GM18517 (cell line): ENCODE measurements at regions not wholly inside any gene's neighbourhood (a gene's known extent, or its start where the extent isn't known, plus 50 kb on each side); places are given as distances from the start of the nearest gene placed in this dataset.
"Not testable (repeated sequence)": the region's sequence is repeated elsewhere in the genome, so short reads cannot be mapped to it uniquely, and the experiment has no call there.

Experiments
- ATAC-seq: cut with Tn5 transposase; IDR thresholded peaks from one replicate; pipeline ENCODE4 v1.9.1; 2021; ENCODE audit warnings: mild to moderate bottlenecking, moderate library complexity; ENCODE audit not compliant: unreplicated experiment

DNA sequence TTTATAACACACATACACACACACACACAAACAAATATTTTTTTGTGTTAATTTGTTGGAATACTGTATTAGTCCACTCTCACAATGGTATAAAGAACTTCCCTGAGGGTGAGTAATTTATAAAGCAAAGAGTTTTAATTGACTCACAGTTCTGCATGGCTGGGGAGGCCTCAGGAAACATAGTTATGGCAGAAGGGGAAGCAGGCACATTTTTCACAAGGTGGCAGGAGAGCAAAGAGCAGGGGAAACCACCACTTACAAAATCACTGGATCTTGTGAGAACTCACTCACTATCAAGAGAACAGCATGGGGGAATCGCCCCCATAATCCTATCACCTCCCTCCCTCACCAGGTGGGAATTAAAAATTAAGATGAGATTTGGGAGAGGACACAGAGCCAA is 205.4 kb upstream of the PTPRD start:
- ATAC-seq = no peak

GRCh38 chr9:10835791-10836463 is 223.1 kb upstream of the PTPRD start:
- ATAC-seq = no peak

GRCh38 chr9:10843151-10843550 is 230.3 kb upstream of the PTPRD start:
- ATAC-seq = no peak

DNA sequence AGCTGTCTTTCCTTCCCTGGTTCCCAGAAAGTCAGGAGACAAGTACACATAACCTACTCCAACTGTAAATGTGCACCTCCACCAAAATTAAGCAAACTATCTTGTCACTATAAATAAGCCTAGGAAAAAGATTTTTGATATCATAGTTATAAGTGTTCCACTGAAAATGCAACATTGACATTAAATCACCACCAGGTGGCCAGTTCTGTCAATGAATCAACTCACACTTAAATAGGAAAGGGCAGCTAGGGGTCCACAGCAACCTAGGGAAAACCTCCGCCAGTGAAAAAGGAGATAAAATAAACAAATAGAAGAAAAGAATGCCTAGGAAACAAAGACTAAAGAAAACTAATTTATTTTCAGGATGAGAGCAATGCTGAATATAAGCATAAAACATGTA is 243.0 kb upstream of the PTPRD start:
- no peak for ATAC-seq

DNA sequence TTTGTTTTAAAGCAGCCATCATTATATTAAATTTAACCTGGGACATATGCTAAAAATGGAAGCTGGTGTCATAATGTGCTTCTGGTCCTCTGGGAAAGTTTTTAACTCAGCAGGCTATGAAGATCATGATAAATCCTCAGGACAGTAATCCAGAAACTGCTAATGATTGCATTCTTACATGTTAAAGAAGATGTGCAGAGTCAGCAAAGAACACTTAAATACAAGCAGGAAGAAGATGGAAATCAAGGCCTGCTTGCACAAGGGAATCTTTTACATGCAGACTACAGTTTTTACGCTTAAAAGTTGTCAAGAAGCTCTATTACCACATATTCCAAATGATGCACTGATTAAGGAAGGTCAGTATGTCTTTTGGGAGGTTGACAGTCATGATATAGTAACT is 246.0 kb upstream of the PTPRD start:
- ATAC-seq = no peak

DNA sequence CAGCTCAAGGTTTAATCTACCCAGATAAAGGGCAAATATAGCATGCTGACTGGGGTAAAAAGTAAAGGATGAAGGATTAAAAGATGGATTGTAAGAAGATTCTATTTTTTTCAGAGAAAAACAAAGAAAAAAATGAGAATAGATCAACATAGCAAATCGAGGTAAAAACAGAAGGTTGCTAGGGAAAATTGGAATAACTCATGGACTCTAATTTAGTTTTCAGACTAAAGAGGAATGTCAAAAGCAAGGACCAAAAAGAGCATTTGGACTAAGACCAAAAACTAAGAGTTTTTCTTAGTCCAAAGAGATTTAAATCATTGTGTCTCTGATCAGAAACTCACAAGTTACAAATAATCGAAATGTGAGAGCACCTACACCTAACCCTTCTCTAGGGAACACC is 250.7 kb upstream of the PTPRD start:
- no peak for ATAC-seq

DNA sequence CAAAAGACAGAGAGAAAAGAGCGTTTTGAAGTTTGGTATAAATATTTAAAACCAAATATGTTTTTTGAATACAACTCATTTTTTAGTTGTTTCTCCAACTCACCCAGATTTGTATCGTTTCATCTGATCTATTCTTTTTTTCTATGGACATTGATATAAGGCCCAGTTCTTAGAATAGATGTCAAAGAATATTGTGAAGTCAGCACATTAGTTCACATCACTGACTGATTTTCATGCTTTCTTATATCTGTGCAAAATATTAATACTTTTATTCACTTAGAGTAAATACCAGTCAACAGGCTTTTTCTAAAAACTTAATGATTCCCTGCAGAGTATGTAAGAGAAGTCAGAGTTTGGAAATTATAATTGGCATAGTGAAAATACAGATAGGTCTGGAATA is 254.4 kb upstream of the PTPRD start:
- no peak for ATAC-seq

DNA sequence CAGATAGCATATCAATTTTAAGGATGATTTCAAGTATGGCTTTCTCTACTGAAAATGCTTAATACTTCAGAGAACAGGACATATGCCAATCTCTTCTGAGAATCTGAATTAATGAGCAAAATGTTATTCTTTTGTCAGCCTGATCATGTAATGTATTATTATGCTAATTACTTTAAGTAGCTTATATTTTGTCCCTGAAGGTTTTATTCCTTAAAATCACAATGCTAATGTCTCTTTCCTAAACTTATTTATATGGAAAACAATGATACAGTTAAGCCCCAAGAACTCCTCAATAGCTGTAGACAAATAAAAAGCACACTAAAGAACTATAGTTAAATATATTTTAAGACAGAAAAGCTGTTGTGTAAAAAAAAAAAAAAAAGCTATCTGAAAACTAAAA is 256.9 kb upstream of the PTPRD start:
- no peak for ATAC-seq

DNA sequence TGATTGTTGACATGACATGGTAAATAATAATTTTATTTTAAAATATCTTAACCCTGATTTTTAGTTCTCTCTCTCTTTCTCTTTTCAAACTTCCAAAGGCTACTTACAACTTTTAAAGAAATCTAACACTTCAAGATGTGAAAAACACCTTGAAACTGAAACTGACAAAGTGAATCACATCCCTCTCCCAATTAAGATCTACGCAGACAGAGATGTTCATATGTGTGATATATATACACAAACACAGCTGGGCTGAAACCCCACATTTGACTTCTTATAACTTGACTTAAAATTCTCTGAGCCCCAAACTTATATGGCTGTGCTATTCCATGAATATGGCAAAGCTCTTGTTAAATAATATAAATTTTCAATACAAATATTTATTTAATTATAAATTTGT is 261.2 kb upstream of the PTPRD start:
- no peak for ATAC-seq

DNA sequence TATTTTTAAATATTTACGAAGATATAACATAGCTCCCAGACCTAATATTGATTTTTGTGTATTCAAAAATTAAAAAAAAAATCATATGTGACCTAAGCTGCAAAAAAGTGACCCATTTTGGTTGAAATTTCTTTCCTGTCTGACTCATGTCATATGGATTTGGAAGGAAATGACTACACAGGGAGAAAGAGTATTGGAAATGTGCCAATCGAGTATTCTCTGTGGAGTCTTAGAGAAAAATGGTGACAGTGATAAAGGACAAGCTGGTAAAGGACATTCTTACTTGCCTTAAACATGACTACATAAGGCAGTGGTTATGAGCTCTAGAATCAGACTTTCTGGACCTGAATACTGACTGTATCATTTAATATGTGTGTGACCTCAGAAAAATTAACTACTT is 262.9 kb upstream of the PTPRD start:
- ATAC-seq = no peak

- no peak for ATAC-seq
Observed at GRCh38 chr9:10876333-10876732, 263.5 kb upstream of the PTPRD start.

GRCh38 chr9:10890266-10890665 is 277.5 kb upstream of the PTPRD start:
- ATAC-seq = not testable (repeated sequence)

- no peak for ATAC-seq
Observed at GRCh38 chr9:10899509-10899908, 286.7 kb upstream of the PTPRD start.

GRCh38 chr9:10903969-10904368 is 291.2 kb upstream of the PTPRD start:
- no peak for ATAC-seq

DNA sequence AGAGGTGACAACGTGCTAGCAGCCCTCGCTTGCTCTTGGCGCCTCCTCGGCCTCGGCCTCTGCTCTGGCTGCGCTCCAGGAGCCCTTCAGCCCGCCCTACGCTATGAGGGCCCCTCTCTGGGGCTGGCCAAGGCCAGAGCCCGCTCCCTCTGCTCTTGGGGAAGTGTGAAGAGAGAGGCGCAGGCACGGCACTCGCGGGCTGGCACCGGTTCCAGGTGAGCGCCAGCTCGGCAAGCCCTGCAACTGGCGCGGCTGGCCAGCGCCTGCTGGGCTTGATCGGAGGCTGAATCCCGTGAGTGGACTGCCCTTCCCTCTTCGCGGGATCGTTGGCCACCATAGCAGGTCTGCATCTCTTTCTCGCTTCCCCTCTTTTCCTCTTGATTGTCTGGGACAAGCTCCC is 298.0 kb upstream of the PTPRD start:
- no peak for ATAC-seq

- ATAC-seq = no peak
Observed at GRCh38 chr9:10911373-10911772, 298.6 kb upstream of the PTPRD start.

DNA sequence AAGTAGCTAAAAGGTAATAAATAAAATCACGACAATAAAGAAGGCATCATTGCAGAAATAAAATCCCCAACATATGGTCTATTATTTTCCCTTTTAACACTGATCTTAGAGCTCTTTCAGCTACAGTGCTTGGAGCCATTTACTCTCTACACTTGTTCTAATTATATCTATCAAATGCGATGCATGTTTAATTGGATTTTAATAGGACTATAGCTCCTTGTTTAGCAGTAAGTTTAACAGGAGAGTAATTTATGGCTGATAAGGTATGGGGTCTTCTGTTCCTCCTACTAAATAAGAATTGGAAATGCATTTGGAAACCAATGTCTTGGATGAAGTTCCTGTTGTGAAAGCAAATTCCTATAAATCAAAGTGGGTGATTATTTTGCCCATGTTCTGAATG is 304.2 kb upstream of the PTPRD start:
- no peak for ATAC-seq

DNA sequence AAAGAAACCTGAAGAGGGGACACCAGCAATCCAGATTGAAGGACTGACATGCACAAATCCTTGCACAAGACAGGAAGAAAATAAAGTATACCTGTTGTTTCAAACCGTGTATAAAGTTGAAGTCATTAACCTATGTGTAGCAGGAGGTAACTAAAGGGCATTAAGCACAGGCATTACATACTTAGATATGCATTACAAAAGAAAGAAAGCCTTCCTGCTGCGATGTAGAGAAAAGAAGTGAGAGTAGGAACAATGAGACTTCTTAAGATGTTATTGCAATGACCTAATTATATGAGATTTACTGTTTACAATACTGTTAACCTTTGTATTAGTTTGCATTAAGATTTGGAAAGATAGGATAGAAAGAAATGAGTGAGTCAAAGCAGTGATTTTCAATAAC is 308.9 kb upstream of the PTPRD start:
- ATAC-seq = no peak

DNA sequence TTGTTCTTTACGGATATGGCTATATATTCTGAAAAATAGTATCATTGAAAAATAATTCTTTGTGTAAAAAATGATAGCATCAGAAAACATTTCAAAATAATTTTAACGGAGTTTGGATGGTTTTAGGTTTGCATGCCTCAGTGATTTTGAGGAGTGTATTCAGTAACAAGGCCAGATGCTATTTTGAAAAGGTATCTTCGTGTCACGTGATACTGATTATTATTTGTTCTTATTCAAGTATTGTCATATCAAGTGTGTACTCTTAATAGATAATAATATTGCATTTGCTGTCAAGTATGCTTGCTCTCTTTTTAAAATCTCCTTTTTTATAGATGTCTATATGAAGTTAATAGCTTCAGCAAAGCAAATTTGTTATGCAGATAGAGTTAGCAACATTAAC is 313.1 kb upstream of the PTPRD start:
- ATAC-seq = no peak

GRCh38 chr9:10928372-10928771 is 315.6 kb upstream of the PTPRD start:
- no peak for ATAC-seq

DNA sequence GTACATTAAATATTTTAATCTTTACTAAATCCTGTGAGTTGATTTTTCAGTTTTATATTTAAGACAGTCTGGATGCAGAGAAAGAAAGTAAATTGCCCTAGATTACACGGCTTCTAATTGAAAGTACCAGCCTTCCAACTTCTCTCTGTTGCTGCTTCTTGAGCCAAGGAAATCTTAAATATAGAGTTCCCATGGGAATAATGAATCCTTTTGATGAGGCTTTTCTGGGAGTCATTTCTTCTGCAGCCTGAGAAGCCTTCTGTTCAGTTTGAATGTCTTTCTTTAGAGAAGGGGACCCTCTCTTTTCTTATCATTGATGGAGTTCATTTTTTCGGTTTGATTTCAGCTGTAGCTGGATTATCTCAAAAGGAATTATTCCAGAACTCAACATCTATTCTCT is 317.3 kb upstream of the PTPRD start:
- ATAC-seq = no peak

DNA sequence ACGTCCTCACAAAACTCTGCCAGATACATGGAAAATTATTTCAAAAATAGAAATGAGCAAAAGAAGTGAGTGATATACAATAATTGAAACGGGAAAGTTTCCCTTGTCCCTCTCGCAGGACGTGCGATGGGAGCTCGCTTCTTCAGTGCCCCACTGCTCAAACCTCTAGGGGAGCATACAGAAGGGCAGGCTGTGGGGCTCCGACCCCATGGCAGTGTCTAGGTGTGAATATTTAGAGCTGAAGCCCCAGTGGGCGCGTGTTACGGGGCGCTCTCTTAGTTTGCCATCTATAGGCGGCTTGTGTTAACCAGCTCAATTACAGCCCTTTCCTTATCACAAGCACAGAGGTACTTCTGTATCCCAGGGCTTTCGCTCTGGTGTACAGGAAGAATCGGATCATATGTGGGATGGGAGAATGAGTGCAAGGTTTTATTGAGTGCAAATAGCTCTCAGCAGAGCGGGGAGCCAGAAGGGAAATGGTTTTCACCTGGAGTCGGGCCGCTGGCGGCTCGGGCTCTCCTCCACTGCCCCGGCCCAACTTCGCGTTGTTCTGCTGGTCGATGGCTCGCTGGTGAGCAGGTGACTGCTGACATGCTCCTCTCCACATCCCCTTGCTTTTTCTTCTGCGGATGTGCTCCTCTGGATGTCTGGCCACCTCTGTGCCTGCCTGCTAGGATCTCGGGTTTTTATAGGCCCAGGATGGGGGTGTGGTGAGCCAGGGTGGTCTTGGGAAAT is 334.0 kb upstream of the PTPRD start:
- no peak for ATAC-seq

DNA sequence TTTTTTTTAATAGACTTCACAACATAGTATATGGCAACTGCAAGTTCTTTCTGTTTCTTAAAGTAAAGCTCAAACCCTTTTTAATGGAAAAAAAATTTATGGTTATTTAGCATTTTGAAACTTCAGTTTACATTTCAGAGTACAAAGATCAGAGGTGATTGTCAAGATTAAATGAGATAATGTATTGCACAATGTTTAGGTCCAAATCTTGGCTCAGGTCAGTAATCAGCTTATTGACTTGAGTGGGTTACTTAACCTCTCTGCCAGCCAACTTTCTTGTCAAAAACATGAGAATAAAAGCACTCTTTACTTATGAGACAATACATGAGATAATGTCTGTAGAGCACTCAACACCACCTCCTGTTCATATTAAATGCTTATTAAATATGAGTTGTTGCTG is 345.1 kb upstream of the PTPRD start:
- ATAC-seq = no peak
